HG03439 (cell line): ENCODE measurements at regions not wholly inside any gene's neighbourhood (a gene's known extent, or its start where the extent isn't known, plus 50 kb on each side); places are given as distances from the start of the nearest gene placed in this dataset.
"Not testable (repeated sequence)": the region's sequence is repeated elsewhere in the genome, so short reads cannot be mapped to it uniquely, and the experiment has no call there.

Experiments used
- ATAC-seq: cut with Tn5 transposase; IDR thresholded peaks from one replicate; pipeline ENCODE4 v1.9.1; 2021; ENCODE audit warnings: mild to moderate bottlenecking, moderate library complexity; ENCODE audit not compliant: unreplicated experiment

- ATAC-seq = no peak
These were observed 95.7 kb upstream of the TSHZ3 start for GRCh38 chr19:31444931-31445330.

- no peak for ATAC-seq
These were observed 96.2 kb upstream of the TSHZ3 start for GRCh38 chr19:31445406-31445805.

GRCh38 chr19:31448221-31448657 lies 99.0 kb upstream of the TSHZ3 start:
- ATAC-seq = no peak

GRCh38 chr19:31449379-31449778 lies 100.1 kb upstream of the TSHZ3 start:
- no peak for ATAC-seq

- ATAC-seq = no peak
These were observed 101.5 kb upstream of the TSHZ3 start for GRCh38 chr19:31450696-31451095.

- no peak for ATAC-seq
These were observed 102.6 kb upstream of the TSHZ3 start for GRCh38 chr19:31451686-31452330.

GRCh38 chr19:31459430-31459829 lies 110.2 kb upstream of the TSHZ3 start:
- no peak for ATAC-seq

GRCh38 chr19:31461814-31462539 lies 112.7 kb upstream of the TSHZ3 start:
- no peak for ATAC-seq

- no peak for ATAC-seq
These were observed 121.1 kb upstream of the TSHZ3 start for GRCh38 chr19:31470229-31470939.

- no peak for ATAC-seq
These were observed 121.7 kb upstream of the TSHZ3 start for GRCh38 chr19:31470952-31471351.

GRCh38 chr19:31478241-31478640 lies 129.0 kb upstream of the TSHZ3 start:
- no peak for ATAC-seq

- ATAC-seq = no peak
These were observed 134.1 kb upstream of the TSHZ3 start for GRCh38 chr19:31483226-31483857.

GRCh38 chr19:31484858-31485410 lies 135.7 kb upstream of the TSHZ3 start:
- not testable (repeated sequence) for ATAC-seq

- no peak for ATAC-seq
These were observed 136.2 kb upstream of the TSHZ3 start for GRCh38 chr19:31485472-31485871.

GRCh38 chr19:31491242-31491641 lies 142.0 kb upstream of the TSHZ3 start:
- no peak for ATAC-seq

- no peak for ATAC-seq
These were observed 142.8 kb upstream of the TSHZ3 start for GRCh38 chr19:31492050-31492449.

- no peak for ATAC-seq
These were observed 146.8 kb upstream of the TSHZ3 start for GRCh38 chr19:31496076-31496475.

- ATAC-seq = no peak
These were observed 148.5 kb upstream of the TSHZ3 start for GRCh38 chr19:31497709-31498108.

- no peak for ATAC-seq
These were observed 149.5 kb upstream of the TSHZ3 start for GRCh38 chr19:31498781-31499180.

GRCh38 chr19:31499281-31500196 lies 150.3 kb upstream of the TSHZ3 start:
- no peak for ATAC-seq
